ENCODE measurements at regions not wholly inside any gene's neighbourhood (a gene's known extent, or its start where the extent isn't known, plus 50 kb on each side); places are given as distances from the start of the nearest gene placed in this dataset.

- no peak for TF ChIP-seq CTCF (IDR thresholded peaks at IDR 0.05; ENCODE audit: control insufficient read depth, extremely low read depth, insufficient read depth)
- no peak for DNase-seq (ENCODE audit: low read depth)
Measured at GRCh38 chrX:109854096-109854495, 121.0 kb upstream of the ACSL4 start.

GRCh38 chrX:109855501-109855900 is 122.4 kb upstream of the ACSL4 start:
- no peak for TF ChIP-seq CTCF (IDR thresholded peaks at IDR 0.05; ENCODE audit: control insufficient read depth, extremely low read depth, insufficient read depth)
- H3K4me3 ChIP-seq (ENCODE audit: low read depth, low read length), result no peak overlapping the region
- DNase-seq (ENCODE audit: low read depth), result no peak

More at GRCh38 chrX:109854096-109854495, 121.0 kb upstream of the ACSL4 start:
- no peak overlapping the region for H3K4me3 ChIP-seq (ENCODE audit: low read depth, low read length)

- TF ChIP-seq CTCF (IDR thresholded peaks at IDR 0.05; ENCODE audit: control insufficient read depth, extremely low read depth, insufficient read depth), result peak; percentile 50
- no peak overlapping the region for H3K4me3 ChIP-seq (ENCODE audit: low read depth, low read length)
- DNase-seq (ENCODE audit: low read depth), result no peak
Measured at GRCh38 chrX:109856974-109857373, 123.9 kb upstream of the ACSL4 start.

GRCh38 chrX:109857584-109858228 is 124.6 kb upstream of the ACSL4 start:
- no peak overlapping the region for H3K4me3 ChIP-seq (ENCODE audit: low read depth, low read length)
- no peak for DNase-seq (ENCODE audit: low read depth)
- TF ChIP-seq CTCF (IDR thresholded peaks at IDR 0.05; ENCODE audit: control insufficient read depth, extremely low read depth, insufficient read depth), result no peak

- TF ChIP-seq CTCF (IDR thresholded peaks at IDR 0.05; ENCODE audit: control insufficient read depth, extremely low read depth, insufficient read depth), result no peak
Measured at GRCh38 chrX:109858602-109859341, 125.7 kb upstream of the ACSL4 start.

GRCh38 chrX:109859651-109860050 is 126.6 kb upstream of the ACSL4 start:
- H3K4me3 ChIP-seq (ENCODE audit: low read depth, low read length), result no peak overlapping the region
- TF ChIP-seq CTCF (IDR thresholded peaks at IDR 0.05; ENCODE audit: control insufficient read depth, extremely low read depth, insufficient read depth), result no peak
- no peak for DNase-seq (ENCODE audit: low read depth)

More at GRCh38 chrX:109858602-109859341, 125.7 kb upstream of the ACSL4 start:
- no peak for DNase-seq (ENCODE audit: low read depth)
- no peak overlapping the region for H3K4me3 ChIP-seq (ENCODE audit: low read depth, low read length)
